GM12865 (cell line): ENCODE measurements at regions not wholly inside any gene's neighbourhood (a gene's known extent, or its start where the extent isn't known, plus 50 kb on each side); places are given as distances from the start of the nearest gene placed in this dataset.

Experiments
- DNase-seq: peaks from one replicate; pipeline ENCODE4 v3.0.0; 2010; ENCODE audit warnings: low read depth
- H3K4me3 ChIP-seq: 2 replicates; pipeline ENCODE4 v1.5.1; 2011; ENCODE audit warnings: mild to moderate bottlenecking, low read depth, low read length, control low read depth
- CTCF ChIP-seq: IDR thresholded peaks from 2 replicates; pipeline ENCODE4 v1.5.1; 2011; ENCODE audit warnings: low read length, control low read depth, low read depth, inconsistent platforms; ENCODE audit not compliant: insufficient read depth; ENCODE audit errors: missing control alignments

- no peak for DNase-seq
- TF ChIP-seq CTCF = no peak
- H3K4me3 ChIP-seq = no peak overlapping the region
Observed at GRCh38 chr1:188295157-188295556, 1466.4 kb downstream of the PLA2G4A start.

- H3K4me3 ChIP-seq = no peak overlapping the region
- TF ChIP-seq CTCF = no peak
- DNase-seq = no peak
Observed at GRCh38 chr1:188302746-188303145, 1474.0 kb downstream of the PLA2G4A start.

- no peak overlapping the region for H3K4me3 ChIP-seq
- no peak for TF ChIP-seq CTCF
- DNase-seq = no peak
Observed at GRCh38 chr1:188314557-188315137, 1485.9 kb downstream of the PLA2G4A start.

- no peak overlapping the region for H3K4me3 ChIP-seq
- TF ChIP-seq CTCF = no peak
- no peak for DNase-seq
Observed at GRCh38 chr1:188317894-188318293, 1489.1 kb downstream of the PLA2G4A start.

- H3K4me3 ChIP-seq = no peak overlapping the region
- TF ChIP-seq CTCF = no peak
- DNase-seq = no peak
Observed at GRCh38 chr1:188325211-188325610, 1496.5 kb downstream of the PLA2G4A start.

GRCh38 chr1:188343914-188344313 lies 1515.2 kb downstream of the PLA2G4A start:
- no peak overlapping the region for H3K4me3 ChIP-seq
- DNase-seq = no peak

More at GRCh38 chr1:188343914-188344313, 1515.2 kb downstream of the PLA2G4A start:
- TF ChIP-seq CTCF = no peak
